ENCODE measurements at regions not wholly inside any gene's neighbourhood (a gene's known extent, or its start where the extent isn't known, plus 50 kb on each side); places are given as distances from the start of the nearest gene placed in this dataset.

DNA sequence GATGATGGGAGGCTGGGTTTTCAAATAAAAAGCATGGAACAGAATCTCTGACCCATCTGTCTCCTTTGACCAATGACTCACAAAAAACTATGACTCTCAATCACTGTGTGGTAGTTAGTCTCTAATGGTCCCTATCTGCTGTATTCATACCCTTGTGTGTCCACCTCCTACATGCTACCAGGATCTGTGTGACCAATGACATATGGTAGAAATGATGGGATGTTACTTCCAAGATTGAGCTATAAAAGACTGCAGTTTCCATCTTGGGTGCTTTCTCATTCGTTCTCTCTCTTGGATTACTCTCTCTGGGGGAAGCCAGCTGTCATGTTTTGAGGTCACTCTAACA, 144.7 kb upstream of the BTG1 start:
- Histone ChIP-seq H3K36me3 (ENCODE audit: low read depth) (no peaks in the 10 kb centered on the region), H3K4me3 (ENCODE audit: severe bottlenecking) (no peak overlapping the region), H3K27me3 (ENCODE audit: insufficient read depth, poor library complexity, severe bottlenecking) (no peaks in the 10 kb centered on the region), H3K27ac (ENCODE audit: poor library complexity, severe bottlenecking) (peak overlapping the region; percentile 58), H3K4me1 (ENCODE audit: insufficient read depth, poor library complexity, severe bottlenecking) (peaks cover 19% of the 10 kb centered on the region), H3K9me3 (ENCODE audit: severe bottlenecking) (no peaks in the 10 kb centered on the region)
- TF ChIP-seq, protein P1, sequence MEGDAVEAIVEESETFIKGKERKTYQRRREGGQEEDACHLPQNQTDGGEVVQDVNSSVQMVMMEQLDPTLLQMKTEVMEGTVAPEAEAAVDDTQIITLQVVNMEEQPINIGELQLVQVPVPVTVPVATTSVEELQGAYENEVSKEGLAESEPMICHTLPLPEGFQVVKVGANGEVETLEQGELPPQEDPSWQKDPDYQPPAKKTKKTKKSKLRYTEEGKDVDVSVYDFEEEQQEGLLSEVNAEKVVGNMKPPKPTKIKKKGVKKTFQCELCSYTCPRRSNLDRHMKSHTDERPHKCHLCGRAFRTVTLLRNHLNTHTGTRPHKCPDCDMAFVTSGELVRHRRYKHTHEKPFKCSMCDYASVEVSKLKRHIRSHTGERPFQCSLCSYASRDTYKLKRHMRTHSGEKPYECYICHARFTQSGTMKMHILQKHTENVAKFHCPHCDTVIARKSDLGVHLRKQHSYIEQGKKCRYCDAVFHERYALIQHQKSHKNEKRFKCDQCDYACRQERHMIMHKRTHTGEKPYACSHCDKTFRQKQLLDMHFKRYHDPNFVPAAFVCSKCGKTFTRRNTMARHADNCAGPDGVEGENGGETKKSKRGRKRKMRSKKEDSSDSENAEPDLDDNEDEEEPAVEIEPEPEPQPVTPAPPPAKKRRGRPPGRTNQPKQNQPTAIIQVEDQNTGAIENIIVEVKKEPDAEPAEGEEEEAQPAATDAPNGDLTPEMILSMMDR (IDR thresholded peaks at IDR 0.05; ENCODE audit: poor library complexity, severe bottlenecking) = no peak
- DNase-seq (ENCODE audit: low spot score) (no peak), ATAC-seq (ENCODE audit: low read depth) (peak; percentile 75)

DNA sequence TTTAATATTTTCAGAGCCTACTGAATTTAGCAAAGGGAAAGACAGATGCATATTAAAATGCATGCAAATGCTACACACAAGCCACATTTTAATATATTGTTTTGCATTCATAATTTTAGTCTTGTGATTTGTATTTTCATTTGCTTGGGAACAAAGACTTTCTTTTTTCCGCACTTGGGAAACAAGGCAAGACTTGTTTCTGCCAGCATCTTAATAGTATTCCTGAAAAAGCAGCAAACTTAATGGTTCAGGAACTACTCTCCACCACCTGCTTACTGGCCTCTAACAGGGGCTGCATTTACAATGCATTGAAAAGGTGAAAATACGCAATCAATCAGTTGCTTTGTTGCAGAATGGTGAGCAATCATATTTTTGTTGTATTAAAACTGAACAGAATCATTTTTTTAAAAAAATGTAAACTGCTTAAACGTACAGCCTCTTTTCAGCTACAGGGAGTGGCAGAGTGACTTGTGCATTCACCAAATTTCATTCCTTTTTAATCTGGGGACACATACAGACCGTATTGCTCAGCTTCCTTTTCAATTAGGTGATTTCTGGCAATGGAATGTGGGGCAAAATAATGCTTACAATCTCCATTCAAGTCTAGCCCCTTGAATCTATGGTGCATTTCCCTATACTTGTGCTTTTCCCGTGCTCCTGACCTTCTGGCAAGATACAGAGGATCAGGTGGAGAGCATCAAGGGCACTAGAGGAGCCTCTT, 144.1 kb upstream of the BTG1 start:
- Histone ChIP-seq H3K9me3 (ENCODE audit: severe bottlenecking) (no peaks in the 10 kb centered on the region), H3K4me1 (ENCODE audit: insufficient read depth, poor library complexity, severe bottlenecking) (peaks cover 19% of the 10 kb centered on the region), H3K27me3 (ENCODE audit: insufficient read depth, poor library complexity, severe bottlenecking) (no peaks in the 10 kb centered on the region), H3K36me3 (ENCODE audit: low read depth) (no peaks in the 10 kb centered on the region), H3K4me3 (ENCODE audit: severe bottlenecking) (no peak overlapping the region), H3K27ac (ENCODE audit: poor library complexity, severe bottlenecking) (peak overlapping the region; percentile 58)
- TF ChIP-seq, protein P1 (IDR thresholded peaks at IDR 0.05; ENCODE audit: poor library complexity, severe bottlenecking) = no peak
- DNase-seq (ENCODE audit: low spot score) = no peak
- peak; percentile 81 for ATAC-seq (ENCODE audit: low read depth)

DNA sequence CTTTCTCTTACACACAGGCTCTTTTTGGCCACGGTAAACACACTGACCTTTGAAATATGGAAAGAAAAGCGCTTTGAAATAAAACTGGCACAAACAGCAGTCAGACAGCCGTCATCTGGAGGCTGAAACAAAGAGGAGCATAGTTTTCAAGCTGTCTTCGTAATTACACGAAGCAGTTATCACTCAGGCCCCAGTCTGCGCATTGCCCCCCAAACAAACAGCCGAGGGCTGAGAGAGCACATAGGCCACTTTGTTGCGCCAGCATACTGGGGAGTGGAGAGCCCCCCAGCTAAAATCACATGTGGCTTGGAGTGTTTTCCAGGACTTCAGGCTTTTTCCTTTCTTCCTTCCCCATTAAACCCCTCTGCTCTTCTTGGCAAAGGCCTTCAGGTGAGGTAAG, 142.9 kb upstream of the BTG1 start:
- Histone ChIP-seq H3K4me1 (ENCODE audit: insufficient read depth, poor library complexity, severe bottlenecking) (peaks cover 19% of the 10 kb centered on the region), H3K27me3 (ENCODE audit: insufficient read depth, poor library complexity, severe bottlenecking) (no peaks in the 10 kb centered on the region), H3K9me3 (ENCODE audit: severe bottlenecking) (no peaks in the 10 kb centered on the region), H3K27ac (ENCODE audit: poor library complexity, severe bottlenecking) (no peak overlapping the region), H3K4me3 (ENCODE audit: severe bottlenecking) (no peak overlapping the region), H3K36me3 (ENCODE audit: low read depth) (no peaks in the 10 kb centered on the region)
- DNase-seq (ENCODE audit: low spot score) = no peak
- TF ChIP-seq, protein P1 (IDR thresholded peaks at IDR 0.05; ENCODE audit: poor library complexity, severe bottlenecking) = no peak
- ATAC-seq (ENCODE audit: low read depth) = no peak

DNA sequence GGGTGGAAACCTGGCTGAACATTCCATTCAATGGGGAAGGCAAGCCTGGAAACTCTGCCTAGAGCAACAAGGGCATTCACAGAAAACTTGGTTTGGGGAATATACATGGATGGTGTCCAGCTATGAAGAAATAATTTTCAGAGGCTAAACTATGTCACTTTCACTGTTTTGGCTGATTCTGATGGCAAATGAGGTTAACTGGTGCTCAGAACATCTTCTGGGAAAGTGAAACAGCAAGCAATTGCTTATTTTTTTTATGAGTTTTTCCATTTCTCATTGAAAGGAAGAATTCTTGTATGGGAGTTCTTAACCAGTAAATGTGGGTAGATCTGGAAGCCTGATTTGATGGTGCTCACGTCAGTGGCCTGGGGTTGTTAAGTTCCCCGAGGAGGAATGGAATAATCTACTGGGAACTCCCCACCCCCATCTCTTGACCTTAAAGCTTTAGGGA, 132.8 kb upstream of the BTG1 start:
- Histone ChIP-seq H3K36me3 (ENCODE audit: low read depth) (no peaks in the 10 kb centered on the region), H3K27ac (ENCODE audit: poor library complexity, severe bottlenecking) (no peak overlapping the region), H3K4me1 (ENCODE audit: insufficient read depth, poor library complexity, severe bottlenecking) (no peaks in the 10 kb centered on the region), H3K27me3 (ENCODE audit: insufficient read depth, poor library complexity, severe bottlenecking) (no peaks in the 10 kb centered on the region), H3K9me3 (ENCODE audit: severe bottlenecking) (no peaks in the 10 kb centered on the region), H3K4me3 (ENCODE audit: severe bottlenecking) (no peak overlapping the region)
- TF ChIP-seq, protein P1 (IDR thresholded peaks at IDR 0.05; ENCODE audit: poor library complexity, severe bottlenecking) = no peak
- DNase-seq (ENCODE audit: low spot score) (no peak), ATAC-seq (ENCODE audit: low read depth) (no peak)

DNA sequence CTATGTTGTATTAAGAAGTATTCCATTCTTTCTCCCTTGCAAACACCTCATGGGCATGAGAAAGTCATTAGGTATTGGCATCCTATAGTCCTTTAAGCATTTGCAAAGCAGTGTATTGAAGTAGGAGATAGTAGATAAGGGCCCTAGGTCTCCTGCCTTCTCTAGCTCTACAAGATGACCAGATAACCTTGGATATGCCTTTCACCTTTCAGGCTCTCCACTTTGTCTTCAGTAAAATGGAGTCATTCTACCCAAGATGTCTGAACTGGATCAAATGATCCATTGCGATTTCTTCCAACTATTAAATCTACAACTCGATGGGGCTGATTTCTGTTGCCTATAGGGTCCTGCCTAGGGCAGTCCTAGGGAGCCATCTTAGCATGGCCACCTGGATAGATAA, 132.1 kb upstream of the BTG1 start:
- DNase-seq (ENCODE audit: low spot score) (no peak), ATAC-seq (ENCODE audit: low read depth) (no peak)
- Histone ChIP-seq H3K27me3 (ENCODE audit: insufficient read depth, poor library complexity, severe bottlenecking) (no peaks in the 10 kb centered on the region), H3K9me3 (ENCODE audit: severe bottlenecking) (no peaks in the 10 kb centered on the region), H3K4me3 (ENCODE audit: severe bottlenecking) (no peak overlapping the region), H3K4me1 (ENCODE audit: insufficient read depth, poor library complexity, severe bottlenecking) (peaks cover 2% of the 10 kb centered on the region), H3K27ac (ENCODE audit: poor library complexity, severe bottlenecking) (no peak overlapping the region), H3K36me3 (ENCODE audit: low read depth) (no peaks in the 10 kb centered on the region)
- TF ChIP-seq, protein P1 (IDR thresholded peaks at IDR 0.05; ENCODE audit: poor library complexity, severe bottlenecking) = no peak
